Suppressor macrophage treated with lipopolysaccharide for 1 hour (primary cell): ENCODE measurements at regions not wholly inside any gene's neighbourhood (a gene's known extent, or its start where the extent isn't known, plus 50 kb on each side); places are given as distances from the start of the nearest gene placed in this dataset.
"Not testable (repeated sequence)": the region's sequence is repeated elsewhere in the genome, so short reads cannot be mapped to it uniquely, and the experiment has no call there.

Source experiments
- DNase-seq, 3 donors: peaks; one replicate each; pipeline ENCODE4 v3.0.0-alpha.2; 2020 to 2022

DNA sequence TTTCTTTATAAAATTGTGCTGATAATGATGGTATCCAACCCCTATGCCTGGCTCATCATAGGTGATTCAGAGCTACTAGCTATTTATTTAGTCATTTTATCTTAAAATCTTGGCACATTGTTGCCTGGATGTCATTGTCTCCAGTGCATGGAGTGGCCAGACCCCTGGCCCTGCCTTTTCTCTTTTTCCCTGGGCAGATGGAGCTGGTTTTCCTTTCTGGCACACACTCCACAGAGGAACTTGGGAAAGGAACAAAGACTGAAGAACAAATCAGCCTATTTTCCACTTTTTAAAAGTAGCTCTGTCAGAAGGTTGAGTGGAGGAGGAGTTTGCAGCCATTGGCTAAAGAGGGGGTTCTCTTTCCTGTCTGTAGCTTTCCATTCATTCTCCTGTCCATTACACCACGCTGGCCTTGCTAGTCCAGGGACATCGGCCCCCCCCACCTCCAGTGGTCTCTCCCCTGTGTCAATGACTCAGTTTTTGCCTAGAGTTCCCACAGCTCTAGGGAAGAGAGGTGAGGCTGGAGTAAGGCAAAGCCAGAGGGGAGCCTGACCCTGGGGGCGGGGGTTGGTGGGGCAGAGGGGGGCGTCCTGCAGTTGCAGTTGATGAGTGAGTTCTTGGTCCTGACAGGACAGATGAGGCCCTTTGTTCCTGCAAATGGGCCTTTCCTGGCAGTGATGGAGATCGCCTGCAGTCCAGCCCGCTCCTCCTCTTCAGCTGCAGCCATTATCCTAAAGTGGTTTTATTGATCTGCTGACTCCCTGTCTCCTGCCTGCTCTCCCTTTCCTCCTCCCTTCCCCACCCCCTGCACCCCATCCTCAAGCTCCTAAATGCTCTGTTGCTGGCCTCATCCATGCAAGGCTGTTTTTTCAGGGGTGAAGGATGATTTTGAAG, 774.5 kb downstream of the DHX35 start:
- no peak for DNase-seq

DNA sequence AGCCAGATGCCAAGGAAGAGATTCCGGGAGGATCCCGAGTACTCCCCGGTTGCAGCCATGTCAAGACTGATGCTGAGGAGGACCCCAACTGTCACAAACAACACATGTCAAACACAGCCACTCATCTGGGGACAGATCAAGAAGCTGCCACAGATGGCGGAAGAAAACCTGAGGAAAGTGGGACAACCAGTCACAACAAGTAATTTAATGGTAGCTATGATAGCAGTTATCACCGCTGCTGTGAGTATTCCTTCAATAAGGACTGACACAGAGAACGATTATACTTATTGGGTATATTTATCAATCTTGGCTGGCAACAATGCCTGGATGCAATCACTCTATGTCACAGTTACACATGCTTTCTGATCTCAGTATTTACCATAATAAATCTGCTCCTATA, 763.4 kb downstream of the DHX35 start:
- DNase-seq = not testable (repeated sequence)

DNA sequence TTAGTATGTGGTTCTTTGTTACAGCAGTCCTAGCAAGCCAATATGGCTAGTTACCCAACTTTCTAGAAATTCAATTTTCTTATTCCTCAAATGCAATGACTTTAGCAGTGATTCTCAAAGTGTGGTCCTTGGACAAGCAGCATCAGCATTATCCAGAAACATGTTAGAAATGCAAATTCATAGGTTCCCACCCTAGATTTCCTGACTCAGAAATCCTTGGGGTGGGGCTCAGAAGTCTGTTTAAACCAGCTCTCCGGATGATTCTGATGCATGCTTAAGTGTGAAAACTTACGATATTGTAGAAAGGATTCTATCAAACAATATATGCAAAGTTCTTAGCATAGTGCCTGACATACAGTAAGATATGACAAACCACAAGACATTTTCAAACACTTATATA, 757.1 kb downstream of the DHX35 start:
- no peak for DNase-seq

DNA sequence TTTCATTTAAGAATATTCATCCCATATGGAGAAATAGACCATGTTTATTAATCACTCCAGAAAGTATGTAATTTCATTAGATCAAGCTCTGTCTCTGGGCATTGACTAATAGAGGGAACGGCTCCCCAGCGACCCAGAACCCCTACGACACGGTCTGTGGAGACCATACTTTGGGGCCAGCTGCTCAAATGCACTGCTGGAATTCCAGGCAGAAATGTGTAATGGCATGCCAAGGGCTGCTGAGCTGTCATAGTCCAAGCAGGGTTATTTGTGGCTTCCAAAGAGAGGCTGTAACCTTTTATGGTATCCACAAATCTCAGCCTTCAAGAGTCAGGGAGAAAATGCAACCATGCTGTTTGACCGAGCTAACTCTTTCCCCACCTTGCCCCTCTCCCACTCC, 755.8 kb downstream of the DHX35 start:
- no peak for DNase-seq

DNA sequence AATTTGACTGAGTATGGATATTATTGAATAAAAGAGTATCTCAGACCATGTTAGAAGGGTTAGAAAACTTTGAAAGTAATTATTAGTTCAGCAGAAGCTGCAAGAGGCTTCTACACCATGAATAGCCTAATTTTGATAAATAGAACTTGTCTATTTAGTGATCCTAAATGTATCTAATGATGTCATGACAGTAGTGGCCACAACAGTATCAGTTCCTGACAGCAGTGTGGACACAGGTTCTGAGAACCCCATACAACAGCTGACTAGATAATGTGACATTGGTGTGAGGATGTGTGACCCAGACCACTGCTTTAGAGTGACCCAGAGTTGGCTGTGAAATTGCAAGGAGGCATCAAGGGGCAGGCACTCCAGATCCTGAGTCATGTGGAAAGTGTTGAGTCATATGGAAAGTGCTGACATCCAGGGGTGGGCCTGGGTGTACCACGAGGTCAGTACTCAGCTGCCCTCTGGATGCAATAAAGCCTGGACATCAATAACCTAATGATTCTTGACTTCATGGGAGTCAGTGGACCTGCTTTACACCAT, 754.7 kb downstream of the DHX35 start:
- DNase-seq = no peak

DNA sequence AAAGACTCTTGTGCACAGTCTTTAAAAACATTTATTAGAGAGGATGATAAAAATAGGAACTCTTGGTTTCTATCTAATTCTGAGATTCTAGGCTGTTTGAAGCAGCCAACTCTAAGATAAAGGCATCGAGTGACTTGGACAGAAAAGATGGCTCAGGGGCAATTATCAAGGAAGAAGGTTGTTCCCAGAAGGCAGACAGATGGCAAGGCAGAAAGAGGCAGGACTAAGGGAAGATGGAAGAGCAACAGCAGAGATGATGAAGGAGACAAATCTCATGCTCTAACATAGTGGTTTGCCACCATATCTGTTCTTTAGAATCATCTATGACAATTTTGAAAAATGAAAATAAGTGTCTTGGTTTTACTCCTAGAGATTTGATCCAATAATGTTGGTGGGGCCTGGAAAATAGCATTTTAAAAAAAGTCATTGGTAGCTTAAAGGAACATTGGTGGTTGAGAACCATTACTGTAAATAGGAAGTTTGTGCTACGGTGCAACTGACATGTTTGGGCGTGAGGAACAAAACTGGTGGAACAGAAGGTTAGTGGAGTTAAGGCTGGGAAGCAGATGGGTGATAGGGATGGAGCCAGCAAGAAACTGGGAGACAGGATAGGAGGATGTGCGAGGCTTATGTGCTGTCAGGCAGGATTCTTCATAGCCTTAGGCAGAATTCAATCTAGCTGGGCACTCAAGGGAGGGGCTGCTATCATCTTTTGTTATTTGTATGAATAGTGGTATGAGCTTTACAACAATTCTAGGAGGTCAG, 751.1 kb downstream of the DHX35 start:
- DNase-seq = no peak

DNA sequence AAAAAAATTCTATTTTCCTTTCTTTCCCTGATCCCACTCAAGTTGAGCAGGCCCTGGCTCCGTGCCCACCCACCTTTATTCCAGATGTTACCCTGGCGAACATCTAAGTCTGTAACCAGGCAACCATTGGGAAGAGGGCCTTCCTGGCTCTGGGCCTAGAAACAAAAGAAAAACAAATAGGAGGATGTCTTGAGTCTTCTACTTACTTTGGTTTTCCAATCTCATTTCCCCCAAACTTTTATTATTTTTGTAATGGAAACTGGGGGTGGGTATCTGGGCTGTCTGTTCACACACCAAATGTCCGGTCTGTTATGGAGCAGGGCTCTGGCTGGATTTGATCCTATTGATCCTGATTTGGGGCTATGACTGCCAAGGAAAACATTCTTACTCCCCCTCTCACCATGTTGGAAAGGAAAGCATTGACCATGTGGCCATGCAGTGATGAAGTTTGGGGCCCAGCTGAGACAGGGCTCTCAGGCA, 744.1 kb downstream of the DHX35 start:
- no peak for DNase-seq

DNA sequence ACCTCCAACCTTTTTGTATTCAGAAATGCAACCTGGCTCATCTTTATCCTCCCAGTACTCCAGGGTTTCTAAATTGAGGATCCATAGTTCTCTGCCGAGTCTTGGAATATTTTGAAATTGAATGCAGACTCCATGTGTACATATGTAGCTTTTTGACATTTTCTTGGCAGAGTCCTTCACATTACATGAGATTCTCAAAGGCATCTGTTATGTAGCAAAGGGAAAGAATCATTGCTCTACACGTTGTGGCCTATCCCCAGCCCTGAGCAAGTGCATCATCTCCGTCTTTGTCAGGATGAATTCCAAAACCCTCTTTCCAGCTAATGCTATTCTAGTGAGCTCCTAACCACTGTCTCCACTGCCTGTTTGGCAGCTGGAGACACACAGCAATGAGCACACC, 742.9 kb downstream of the DHX35 start:
- DNase-seq = no peak

DNA sequence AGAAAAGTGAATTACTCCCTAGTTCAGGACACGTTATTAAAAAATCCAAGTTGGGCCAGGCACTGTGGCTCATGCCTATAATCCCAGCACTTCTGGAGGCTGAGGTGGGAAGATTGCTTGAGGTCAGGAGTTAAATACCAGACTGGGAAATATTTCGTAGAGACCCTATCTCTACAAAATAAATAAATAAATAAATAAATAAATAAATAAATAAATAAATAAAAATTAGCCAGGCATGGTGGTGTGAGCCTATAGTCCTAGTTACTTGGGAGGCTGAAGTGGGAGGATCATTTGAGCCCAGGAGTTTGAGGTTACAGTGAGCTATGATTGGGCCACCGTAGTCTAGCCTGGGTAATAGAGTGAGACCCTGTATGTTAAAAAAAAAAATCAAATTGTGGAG, 741.2 kb downstream of the DHX35 start:
- not testable (repeated sequence) for DNase-seq

DNA sequence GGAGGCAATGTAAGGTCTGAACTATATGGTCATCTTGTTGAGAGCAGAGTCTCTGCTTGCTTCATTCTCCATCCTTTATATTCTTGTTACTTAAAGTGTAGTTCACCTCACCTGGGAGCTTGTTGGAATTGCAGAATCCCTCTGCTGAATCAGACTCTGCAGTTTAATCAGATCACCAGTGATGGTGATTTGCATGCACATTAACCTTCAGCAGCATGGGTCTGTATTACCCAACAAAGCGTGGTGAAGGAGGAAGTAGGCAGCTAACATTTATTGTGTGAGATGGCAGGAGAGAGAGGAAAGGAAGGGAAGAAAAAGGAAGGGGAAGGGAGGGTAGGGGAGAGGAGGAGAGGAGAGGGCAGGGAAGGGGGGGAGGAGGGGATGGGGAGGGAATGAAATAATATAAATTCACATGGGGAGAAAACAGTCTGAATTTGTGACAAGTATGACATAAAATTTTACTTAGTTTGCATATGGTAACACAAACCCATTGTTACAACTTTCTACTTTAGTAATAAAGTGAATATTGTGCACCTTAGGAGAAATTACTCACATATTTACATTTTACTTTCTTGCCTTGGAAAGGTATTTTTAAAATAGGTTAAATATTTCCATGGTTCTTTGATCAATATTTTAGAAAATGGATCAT, 740.7 kb downstream of the DHX35 start:
- DNase-seq = no peak

DNA sequence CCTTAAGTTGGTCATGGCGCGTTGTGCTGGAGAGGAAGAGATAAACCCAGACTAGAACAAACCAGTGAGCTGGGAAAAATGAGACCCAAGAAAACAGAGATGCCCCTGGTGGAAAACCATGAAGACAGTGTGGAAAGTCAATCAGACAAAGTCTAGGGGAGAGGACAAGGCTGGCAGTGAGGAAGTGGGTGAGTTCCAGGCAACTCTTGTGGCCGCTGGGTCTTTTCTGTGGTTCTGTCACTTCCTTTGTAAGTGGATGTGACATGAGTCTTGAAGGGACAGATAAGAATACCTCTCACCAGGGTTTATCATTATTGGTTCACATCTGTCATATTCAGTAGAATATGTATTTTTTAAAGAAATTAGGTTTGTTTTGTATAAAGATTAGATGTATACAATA, 738.4 kb downstream of the DHX35 start:
- DNase-seq = no peak

DNA sequence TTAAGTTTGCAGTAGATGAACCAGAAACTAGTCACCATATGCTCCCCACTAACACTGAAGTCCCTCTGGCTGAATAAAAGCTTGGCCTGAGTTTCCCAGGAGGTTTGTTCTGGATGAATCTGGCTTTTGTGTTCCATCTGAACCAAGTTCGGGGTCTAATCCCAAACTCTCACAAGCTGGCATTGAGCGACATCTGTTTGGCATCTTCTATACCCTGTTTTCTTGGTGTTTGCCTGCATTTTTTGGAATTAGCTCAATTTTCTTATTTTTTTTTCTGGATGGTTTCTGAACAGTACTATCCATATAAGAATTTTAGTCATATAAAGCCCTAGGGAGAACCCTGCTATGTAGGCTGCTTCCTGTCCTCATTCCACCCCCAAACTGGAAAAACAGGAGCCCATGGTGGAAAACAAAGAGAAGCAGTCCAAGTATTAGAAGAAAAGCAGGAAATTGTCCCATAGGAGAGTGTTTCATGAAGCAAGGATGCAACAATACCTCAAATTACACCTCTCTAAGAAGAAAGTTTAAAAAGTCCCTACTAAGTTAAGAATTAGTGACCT, 737.1 kb downstream of the DHX35 start:
- DNase-seq = no peak

DNA sequence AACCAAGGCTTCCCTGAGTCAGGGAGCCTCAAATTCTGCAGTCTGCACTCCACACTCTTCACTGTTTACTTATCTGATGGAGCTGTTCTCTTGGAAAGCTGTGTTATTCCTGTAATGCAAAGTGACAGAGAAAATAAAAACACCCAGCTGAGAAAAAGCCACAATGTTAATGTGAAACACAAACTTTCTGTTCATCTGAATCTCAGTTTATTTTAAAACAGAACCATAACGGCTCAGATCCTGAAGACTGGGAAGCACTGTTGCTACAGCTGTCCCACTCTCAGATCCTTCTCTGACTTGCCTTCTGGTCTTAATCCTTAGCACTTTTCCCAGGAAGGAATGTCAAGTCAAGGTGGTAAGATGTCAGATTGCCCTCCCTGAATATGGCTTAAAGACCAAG, 736.6 kb downstream of the DHX35 start:
- DNase-seq = no peak

DNA sequence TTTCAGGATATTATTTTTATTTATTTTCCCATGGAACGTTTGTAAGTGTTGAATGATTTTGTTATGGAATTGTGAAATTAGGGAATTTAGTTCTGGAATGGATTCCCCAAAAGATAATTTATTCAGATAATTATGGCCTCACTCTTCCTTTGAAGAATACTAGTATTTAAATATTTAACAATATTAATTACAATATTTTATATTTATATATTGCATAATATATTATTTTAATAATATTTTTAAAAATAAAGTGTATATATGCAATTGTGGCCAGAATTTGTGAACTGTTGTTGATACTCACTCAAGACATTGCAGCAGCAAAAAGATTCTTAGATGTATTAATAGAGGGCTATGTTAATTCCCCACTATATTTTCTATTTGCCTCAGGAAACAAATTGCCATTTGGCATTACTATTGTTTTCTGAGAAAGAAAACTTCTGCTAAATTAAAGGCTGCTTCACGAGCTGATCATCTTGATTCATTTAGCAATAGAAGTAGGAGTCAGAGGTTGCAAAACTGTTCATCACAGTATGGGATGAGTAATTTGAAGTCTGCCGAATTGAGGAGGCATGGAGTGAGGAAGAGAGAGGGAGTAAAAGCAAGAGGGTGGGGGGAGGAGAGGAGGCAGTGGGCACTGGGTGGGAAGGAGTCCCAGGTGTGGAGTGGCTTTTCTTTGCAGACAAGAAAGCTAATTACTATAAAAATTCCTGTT, 729.2 kb downstream of the DHX35 start:
- peak in 1 of 3 donors; percentile 5 for DNase-seq

DNA sequence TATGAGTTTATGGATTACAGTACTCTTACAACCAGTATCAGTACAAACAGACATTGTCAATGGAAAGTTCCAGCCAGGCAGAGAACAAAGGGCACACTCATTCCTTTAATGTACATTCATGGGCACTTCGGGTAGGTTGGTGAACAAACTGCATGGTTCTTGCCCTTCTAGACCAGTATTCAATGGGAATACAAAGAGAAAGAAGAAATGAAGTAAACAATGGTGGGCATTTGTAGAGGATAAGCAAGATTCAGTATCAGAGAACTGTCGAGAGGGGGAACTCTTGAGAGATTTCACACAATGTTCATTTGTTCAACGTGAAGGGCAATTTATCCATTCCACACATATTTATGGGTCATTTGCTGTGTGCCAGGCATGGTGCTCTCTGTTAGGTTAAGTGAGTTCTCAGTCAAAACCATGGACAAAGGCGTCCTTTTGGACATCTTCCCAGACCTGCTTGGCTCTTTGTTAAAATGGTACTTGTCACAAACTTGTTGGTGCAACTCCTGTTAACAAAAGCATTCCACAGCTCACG, 714.8 kb downstream of the DHX35 start:
- peak in 1 of 3 donors; percentile 2 for DNase-seq

DNA sequence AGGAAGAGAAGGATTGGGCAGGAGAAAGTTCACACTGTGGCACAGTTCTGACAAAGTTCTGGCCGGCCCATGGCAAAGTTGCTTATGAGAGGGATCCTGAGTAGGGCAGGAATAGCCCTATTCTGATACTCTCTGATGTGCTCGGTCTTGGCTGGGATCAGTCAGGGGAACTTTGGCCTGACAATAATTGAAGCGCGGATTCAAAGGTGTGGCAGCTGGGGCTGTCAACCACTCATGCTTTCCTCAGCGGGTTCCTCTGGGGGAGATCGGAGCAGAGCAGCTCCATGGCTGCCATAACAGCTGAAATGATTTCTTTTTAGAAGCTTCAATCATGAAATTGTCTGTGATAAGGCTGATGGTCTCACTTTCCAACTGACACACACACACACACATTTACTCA, 714.1 kb downstream of the DHX35 start:
- no peak for DNase-seq

DNA sequence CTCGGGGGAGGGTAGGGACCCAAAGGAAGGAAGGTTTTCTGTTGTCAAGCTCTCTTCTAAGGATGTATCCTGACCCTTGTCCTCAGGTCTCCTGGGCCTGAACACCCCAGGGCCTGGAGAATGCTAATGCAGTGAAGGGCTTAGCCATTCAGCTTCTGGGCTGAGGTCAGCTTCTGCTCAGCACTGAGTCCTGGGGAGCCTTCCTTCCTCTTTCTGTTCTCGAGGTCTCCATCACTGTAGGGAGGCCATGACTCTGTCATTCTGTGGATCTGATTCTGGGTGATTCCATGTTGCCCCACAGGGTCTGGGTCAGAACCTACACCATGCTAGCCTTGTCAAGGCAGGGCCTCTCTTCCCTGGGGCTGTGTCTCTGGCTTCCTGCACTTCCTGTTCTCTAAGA, 712.7 kb downstream of the DHX35 start:
- DNase-seq = no peak

DNA sequence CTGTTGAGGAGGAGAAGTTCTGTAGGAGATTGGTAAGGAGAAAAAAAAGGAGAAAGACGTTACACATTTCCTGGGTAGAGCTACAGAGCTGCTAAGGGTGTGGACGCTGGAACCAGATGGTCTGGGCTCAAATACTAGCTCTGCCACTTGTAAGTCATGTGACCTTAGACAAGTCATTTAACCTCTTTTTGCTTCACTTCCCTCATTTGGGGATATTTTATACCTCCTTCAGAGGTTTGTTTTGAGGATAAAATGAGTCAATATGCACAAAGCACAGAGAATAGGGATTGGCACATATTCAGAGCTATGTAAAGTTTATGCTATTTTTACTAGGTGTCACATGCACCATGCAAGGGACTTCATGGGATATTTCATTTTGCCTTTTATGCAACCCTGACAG, 708.8 kb downstream of the DHX35 start:
- DNase-seq = no peak

DNA sequence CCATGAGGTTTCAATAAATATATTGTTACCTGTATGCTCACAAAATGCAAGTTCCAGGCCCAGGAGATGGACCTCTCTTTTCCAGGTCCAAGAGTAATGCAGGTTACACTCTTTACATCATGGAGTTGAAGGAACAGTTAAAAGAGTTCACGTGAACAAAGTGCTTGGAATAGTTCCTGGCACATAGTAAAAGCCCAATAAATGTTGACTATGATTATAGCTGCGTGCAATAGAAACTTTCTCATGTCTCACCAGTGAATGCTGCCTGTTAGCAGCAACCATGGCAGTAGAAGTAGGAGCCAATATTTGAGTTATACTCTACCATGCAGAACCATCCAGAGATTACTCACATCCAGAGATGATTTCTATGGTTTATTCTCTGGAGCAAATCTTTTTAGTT, 707.5 kb downstream of the DHX35 start:
- no peak for DNase-seq

DNA sequence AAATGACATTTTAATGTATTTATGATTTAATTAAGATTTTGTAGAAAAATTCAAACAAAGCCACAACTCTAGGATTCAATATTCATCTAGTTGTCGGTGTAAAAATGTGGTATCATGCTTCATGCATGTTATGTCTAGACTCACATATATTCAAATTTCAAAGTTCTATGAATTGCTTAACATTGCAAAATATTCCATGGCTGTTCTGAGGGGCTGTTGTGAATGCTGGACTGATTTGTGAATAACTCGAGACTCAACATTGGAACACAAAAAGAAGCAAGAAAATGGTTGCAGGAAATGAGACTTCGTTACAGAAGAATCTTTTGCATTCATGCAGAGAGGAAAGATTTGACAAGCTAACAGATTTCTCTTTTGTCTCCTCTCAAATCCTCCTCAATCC, 705.9 kb downstream of the DHX35 start:
- no peak for DNase-seq

DNA sequence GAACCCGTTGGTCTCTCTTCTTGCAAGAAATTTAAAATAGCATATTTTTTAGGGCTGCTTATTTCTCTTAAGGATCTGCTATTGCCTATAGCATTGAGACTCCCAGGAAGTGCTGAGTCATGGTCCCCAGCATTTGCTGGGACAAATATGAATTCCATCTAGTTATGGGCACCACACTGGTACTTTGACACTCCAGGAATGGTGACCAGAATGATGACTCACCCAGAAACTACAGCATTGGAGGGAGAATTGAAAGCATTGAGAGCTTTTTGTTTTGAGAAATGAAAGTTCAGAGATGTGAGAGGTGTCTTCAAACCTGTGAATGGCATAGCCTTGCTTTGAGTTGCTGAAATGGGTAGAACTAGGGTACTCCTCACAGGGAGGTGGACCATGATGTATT, 699.7 kb downstream of the DHX35 start:
- peak in 1 of 3 donors; percentile 1 for DNase-seq

DNA sequence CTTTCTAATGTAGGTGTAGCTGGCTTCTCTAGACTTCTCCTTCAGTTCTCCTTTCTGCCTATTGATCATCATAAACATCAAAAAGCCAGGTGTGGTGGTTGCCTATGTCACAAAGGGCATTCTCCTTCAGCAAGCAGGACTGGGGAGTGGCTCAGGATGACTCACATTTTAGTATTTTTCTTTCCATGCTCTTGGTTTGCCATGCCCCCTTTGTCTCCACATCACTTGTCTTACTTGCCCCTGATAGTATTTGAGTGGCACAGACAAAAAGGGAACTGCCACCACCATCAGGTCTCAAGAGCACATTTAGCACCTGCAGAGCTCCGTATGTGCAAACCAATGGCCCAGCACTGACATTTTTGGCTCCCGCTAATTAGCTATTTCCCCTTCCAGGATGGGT, 698.8 kb downstream of the DHX35 start:
- no peak for DNase-seq
